Activated naive CD8-positive, alpha-beta T cell (primary cell): ENCODE measurements at regions not wholly inside any gene's neighbourhood (a gene's known extent, or its start where the extent isn't known, plus 50 kb on each side); places are given as distances from the start of the nearest gene placed in this dataset.

ENCODE experiments used
- H3K27ac Mint-ChIP-seq: one replicate; pipeline ENCODE4 v1.8.0; 2021; ENCODE audit warnings: mixed read lengths
- H3K27me3 Mint-ChIP-seq: one replicate; pipeline ENCODE4 v1.8.0; 2021; ENCODE audit warnings: mixed read lengths
- H3K36me3 Mint-ChIP-seq: one replicate; pipeline ENCODE4 v1.8.0; 2021; ENCODE audit warnings: mixed read lengths
- H3K4me1 Mint-ChIP-seq: one replicate; pipeline ENCODE4 v1.8.0; 2021; ENCODE audit warnings: low read depth, mixed read lengths
- H3K4me3 Mint-ChIP-seq: one replicate; pipeline ENCODE4 v1.8.0; 2021; ENCODE audit warnings: mild to moderate bottlenecking, mixed read lengths
- H3K9me3 Mint-ChIP-seq: one replicate; pipeline ENCODE4 v1.8.0; 2021; ENCODE audit warnings: low read depth, mixed read lengths

DNA sequence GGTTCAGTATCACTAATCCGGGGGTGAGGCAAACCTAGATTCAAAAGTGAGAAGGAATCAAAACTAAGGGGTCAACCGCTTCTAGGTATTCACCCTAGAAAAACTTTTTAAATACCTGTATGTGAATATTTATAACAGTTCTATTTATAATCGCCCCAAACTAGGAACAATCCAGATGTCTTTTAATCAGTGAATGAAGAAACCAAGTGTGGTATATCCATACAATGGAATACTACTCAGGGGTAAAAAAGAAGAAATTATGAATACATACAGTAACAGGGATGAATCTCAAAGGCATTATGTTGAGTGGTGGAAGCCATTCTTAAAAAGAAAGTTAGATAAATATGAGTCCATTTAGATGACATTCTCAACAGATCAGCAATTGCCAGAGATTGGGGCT lies 178.0 kb upstream of the BLID start:
- no peaks in the 10 kb centered on the region for H3K4me1 Mint-ChIP-seq
- no peak overlapping the region for H3K27ac Mint-ChIP-seq
- peaks cover 13% of the 10 kb centered on the region for H3K9me3 Mint-ChIP-seq
- peaks cover 3% of the 10 kb centered on the region for H3K27me3 Mint-ChIP-seq
- no peak overlapping the region for H3K4me3 Mint-ChIP-seq
- no peaks in the 10 kb centered on the region for H3K36me3 Mint-ChIP-seq

DNA sequence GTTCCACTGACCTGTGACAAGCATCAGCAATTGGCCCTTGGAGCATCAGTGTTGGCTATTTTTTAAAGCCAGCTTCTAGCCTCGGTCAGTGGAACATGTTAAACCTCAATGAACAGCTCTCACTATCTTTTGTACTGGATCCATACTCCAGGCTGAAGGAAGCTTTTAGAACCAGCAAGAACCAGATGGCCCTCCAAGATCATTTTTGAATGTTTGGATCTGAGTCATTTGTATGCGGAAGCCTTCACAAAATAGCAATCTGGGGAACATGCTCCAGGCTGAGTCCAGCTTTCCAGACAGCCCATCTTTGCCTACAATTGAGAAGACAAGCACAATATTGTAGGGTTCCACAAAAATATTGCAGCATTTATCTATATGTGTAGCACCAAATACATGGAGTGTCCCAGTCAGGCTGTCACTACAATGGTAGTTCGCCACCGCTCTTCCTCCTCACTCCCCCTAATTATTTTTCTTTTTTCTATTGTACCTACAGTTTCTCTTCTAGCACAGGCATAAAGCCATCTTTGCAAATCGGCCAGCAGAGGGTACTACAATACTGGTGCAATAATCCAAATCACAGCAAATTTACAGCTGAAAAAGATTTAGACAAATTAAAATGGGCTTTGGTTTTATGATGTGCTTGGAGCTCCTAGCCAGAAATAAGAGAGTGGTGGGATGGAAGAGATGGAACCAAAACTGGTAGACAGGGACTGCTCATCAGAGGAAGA lies 177.4 kb upstream of the BLID start:
- Mint-ChIP-seq H3K36me3 (no peaks in the 10 kb centered on the region), H3K27ac (no peak overlapping the region), H3K4me1 (no peaks in the 10 kb centered on the region), H3K27me3 (peaks cover 5% of the 10 kb centered on the region), H3K4me3 (no peak overlapping the region), H3K9me3 (peaks cover 10% of the 10 kb centered on the region)

DNA sequence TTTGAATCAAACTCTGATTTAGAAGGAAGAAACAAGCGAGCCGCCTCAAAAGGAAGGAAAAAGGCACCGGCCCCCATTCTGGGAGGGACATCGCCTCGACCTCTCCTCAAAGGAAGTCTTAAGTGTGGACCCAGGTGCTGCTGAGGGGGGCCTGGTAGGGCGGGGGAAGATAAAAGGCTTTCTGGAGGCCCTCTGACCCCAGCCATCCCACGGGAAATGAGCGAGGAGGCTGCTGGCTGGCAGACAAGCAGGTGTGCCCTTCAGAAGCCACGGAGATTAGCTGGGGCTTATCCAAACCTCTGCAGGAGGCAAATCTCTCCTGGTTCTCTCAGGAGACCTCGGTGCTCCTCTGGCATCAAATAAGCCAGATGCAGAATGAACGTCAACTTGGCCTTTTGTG lies 171.4 kb upstream of the BLID start:
- Mint-ChIP-seq H3K4me3 (no peak overlapping the region), H3K36me3 (no peaks in the 10 kb centered on the region), H3K9me3 (no peaks in the 10 kb centered on the region), H3K27ac (no peak overlapping the region), H3K4me1 (no peaks in the 10 kb centered on the region), H3K27me3 (peaks cover 4% of the 10 kb centered on the region)

GRCh38 chr11:122285070-122285988 lies 169.3 kb upstream of the BLID start:
- no peaks in the 10 kb centered on the region for H3K9me3 Mint-ChIP-seq
- H3K27me3 Mint-ChIP-seq, result peaks cover 4% of the 10 kb centered on the region
- H3K4me1 Mint-ChIP-seq, result no peaks in the 10 kb centered on the region
- H3K36me3 Mint-ChIP-seq, result no peaks in the 10 kb centered on the region
- no peak overlapping the region for H3K27ac Mint-ChIP-seq
- H3K4me3 Mint-ChIP-seq, result no peak overlapping the region

GRCh38 chr11:122280870-122281269 lies 164.9 kb upstream of the BLID start:
- Mint-ChIP-seq H3K9me3 (no peaks in the 10 kb centered on the region), H3K27me3 (peaks cover 6% of the 10 kb centered on the region), H3K36me3 (no peaks in the 10 kb centered on the region), H3K4me3 (no peak overlapping the region), H3K4me1 (no peaks in the 10 kb centered on the region), H3K27ac (no peak overlapping the region)

DNA sequence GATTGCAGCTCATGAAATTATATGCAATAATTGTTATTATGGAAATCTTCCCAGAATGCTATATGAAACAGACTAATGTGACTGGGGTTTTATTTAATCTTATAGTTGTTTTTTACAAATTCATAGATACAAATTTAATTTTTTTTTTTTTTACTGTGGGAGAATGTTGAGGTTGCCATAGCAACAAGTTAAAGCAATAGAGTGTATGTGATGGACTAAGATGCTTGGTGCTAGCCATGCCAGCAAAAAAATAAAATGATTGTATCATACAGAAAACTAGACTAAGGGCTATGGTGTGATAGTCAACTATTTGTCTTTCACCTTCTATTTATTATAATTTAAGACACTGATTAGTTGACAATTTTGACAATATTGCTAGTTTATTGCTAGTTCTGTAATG lies 163.2 kb upstream of the BLID start:
- Mint-ChIP-seq H3K4me1 (no peaks in the 10 kb centered on the region), H3K4me3 (no peak overlapping the region), H3K36me3 (no peaks in the 10 kb centered on the region), H3K9me3 (no peaks in the 10 kb centered on the region), H3K27ac (no peak overlapping the region), H3K27me3 (peaks cover 8% of the 10 kb centered on the region)

DNA sequence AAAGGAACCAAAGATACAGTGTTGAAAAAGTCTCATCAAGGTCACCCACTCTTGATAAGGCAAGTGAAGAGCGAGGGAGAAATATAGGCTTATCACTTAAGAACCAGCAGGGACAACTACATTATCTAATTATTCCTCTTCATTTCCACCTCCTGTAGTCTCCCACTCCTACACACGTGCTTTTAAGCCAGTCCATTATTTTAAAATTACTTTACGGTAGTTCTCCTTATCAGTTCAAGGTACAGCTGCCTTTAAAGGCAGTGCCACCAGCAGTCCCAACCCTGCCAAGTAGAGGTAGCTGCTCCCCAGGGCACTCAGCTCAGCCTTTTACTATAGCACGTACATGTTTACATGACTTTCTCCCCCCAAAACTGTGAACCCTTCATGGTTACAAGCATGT lies 161.5 kb upstream of the BLID start:
- no peak overlapping the region for H3K4me3 Mint-ChIP-seq
- peaks cover 8% of the 10 kb centered on the region for H3K27me3 Mint-ChIP-seq
- H3K9me3 Mint-ChIP-seq, result no peaks in the 10 kb centered on the region
- no peaks in the 10 kb centered on the region for H3K36me3 Mint-ChIP-seq
- H3K4me1 Mint-ChIP-seq, result no peaks in the 10 kb centered on the region
- H3K27ac Mint-ChIP-seq, result no peak overlapping the region

- H3K27me3 Mint-ChIP-seq, result peaks cover 8% of the 10 kb centered on the region
- no peaks in the 10 kb centered on the region for H3K4me1 Mint-ChIP-seq
- no peaks in the 10 kb centered on the region for H3K9me3 Mint-ChIP-seq
- H3K27ac Mint-ChIP-seq, result no peak overlapping the region
- no peaks in the 10 kb centered on the region for H3K36me3 Mint-ChIP-seq
- H3K4me3 Mint-ChIP-seq, result no peak overlapping the region
Measured at GRCh38 chr11:122276221-122276620, 160.2 kb upstream of the BLID start.

GRCh38 chr11:122275508-122275907 lies 159.5 kb upstream of the BLID start:
- H3K9me3 Mint-ChIP-seq, result no peaks in the 10 kb centered on the region
- no peaks in the 10 kb centered on the region for H3K36me3 Mint-ChIP-seq
- H3K4me3 Mint-ChIP-seq, result no peak overlapping the region
- H3K27me3 Mint-ChIP-seq, result peaks cover 8% of the 10 kb centered on the region
- no peak overlapping the region for H3K27ac Mint-ChIP-seq
- H3K4me1 Mint-ChIP-seq, result no peaks in the 10 kb centered on the region

DNA sequence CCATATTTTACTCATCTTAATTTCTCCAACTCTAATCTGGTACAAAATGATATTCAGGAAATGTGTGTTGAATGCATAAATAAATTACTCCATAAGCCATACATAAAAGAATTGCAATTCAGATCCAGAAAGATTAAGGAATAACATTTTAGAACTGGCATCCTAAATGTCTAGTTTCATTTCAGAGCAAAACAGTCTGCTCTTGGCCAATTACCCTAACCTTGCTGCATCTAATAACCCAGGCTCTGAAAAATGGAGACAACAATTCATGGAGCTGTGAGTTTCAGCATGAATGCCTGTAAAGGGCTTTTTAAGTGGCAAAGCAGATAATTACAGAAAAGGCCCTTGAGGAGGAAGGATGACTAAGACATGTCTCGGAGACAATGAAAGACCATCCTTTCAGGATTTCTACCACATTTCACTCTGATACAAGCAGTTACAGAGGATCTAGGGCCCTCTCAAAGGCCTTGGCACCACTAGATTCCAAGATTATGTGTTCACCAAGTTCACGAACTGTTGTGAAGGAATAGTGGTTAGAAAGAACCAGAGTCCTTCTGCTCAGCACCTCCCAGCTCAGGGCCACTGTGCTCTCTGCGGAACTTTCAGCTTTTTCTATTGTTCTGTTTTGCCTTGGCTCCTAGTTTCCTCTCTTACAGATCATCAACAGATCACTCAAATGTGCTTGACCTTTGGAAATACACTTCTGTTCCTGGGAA lies 157.6 kb upstream of the BLID start:
- Mint-ChIP-seq H3K27me3 (peaks cover 6% of the 10 kb centered on the region), H3K36me3 (no peaks in the 10 kb centered on the region), H3K27ac (no peak overlapping the region), H3K9me3 (no peaks in the 10 kb centered on the region), H3K4me3 (no peak overlapping the region), H3K4me1 (no peaks in the 10 kb centered on the region)

- H3K27ac Mint-ChIP-seq, result no peak overlapping the region
- no peaks in the 10 kb centered on the region for H3K36me3 Mint-ChIP-seq
- peaks cover 4% of the 10 kb centered on the region for H3K27me3 Mint-ChIP-seq
- no peak overlapping the region for H3K4me3 Mint-ChIP-seq
- H3K4me1 Mint-ChIP-seq, result no peaks in the 10 kb centered on the region
- no peaks in the 10 kb centered on the region for H3K9me3 Mint-ChIP-seq
Measured at GRCh38 chr11:122271745-122272144, 155.7 kb upstream of the BLID start.

DNA sequence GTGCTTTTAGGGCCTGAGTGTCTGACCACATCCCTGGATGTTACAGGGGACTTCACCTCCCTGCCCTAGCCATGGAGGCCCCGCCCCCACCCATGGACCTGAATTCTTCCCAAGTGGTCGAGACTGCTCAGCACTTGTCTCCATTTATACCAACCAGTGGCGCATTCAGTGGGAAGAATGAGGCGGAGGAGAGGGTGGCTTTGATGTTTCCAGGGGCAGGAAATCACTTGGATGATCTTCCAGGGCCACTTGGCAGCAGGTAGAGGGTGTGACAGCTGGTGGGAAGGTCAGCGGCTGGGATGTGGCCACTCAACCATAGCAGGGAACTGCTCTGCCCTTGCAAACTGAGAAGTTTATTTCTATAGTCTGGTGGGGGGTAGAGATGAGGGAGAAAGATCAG lies 155.1 kb upstream of the BLID start:
- H3K27me3 Mint-ChIP-seq, result peaks cover 4% of the 10 kb centered on the region
- no peaks in the 10 kb centered on the region for H3K36me3 Mint-ChIP-seq
- H3K4me3 Mint-ChIP-seq, result no peak overlapping the region

GRCh38 chr11:122270535-122270934 lies 154.5 kb upstream of the BLID start:
- no peaks in the 10 kb centered on the region for H3K36me3 Mint-ChIP-seq
- peaks cover 4% of the 10 kb centered on the region for H3K27me3 Mint-ChIP-seq
- no peak overlapping the region for H3K27ac Mint-ChIP-seq
- no peaks in the 10 kb centered on the region for H3K4me1 Mint-ChIP-seq
- no peaks in the 10 kb centered on the region for H3K9me3 Mint-ChIP-seq
- no peak overlapping the region for H3K4me3 Mint-ChIP-seq

More for the DNA sequence above, 155.1 kb upstream of the BLID start:
- H3K27ac Mint-ChIP-seq, result no peak overlapping the region
- H3K4me1 Mint-ChIP-seq, result no peaks in the 10 kb centered on the region
- no peaks in the 10 kb centered on the region for H3K9me3 Mint-ChIP-seq

DNA sequence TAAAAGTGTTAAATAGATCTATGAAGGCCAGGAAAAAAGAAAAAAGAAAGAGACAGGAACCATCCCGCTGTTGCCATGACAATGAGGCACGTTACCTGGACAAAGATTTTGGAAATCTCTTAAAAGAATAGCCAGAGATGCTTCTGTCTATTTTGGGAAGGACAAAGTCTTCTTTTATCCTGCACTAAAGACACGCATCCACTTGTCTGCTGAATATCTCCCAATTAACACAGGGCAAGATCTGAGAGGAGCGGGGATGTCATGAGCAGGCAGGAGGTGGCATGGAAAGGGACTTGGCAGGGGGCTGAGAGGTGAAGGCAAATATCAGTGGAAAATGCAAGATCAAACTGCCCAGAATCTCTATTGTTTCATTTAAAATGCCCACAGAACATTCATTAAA lies 153.8 kb upstream of the BLID start:
- Mint-ChIP-seq H3K27ac (no peak overlapping the region), H3K36me3 (no peaks in the 10 kb centered on the region), H3K4me3 (no peak overlapping the region), H3K9me3 (no peaks in the 10 kb centered on the region), H3K4me1 (no peaks in the 10 kb centered on the region), H3K27me3 (peaks cover 4% of the 10 kb centered on the region)

DNA sequence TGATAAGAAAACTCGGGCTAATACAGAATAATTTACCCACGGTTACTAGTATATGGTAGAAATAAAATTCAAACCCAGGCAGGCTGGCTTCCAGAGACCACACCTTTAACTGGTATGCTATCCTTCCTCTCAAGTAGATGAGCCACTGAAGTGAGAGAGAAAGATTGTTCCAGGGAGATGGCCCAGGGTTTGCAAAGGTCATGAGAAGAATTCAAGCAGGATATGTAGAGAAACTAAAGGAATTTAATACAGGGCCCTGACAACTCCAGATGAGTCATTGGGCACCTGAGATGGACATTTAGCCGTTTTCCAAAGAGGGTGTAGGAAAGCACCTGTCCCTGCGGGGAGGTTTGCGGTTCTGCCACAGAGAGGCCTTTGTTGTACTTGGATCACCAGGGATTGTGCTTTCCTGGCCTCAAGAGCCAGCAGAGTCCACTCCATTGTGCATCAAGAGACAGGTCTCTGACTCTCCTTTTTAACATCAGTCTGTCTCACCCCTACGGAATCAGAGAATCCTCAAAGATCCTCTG lies 152.7 kb upstream of the BLID start:
- Mint-ChIP-seq H3K9me3 (no peaks in the 10 kb centered on the region), H3K27me3 (peaks cover 2% of the 10 kb centered on the region), H3K4me1 (no peaks in the 10 kb centered on the region)

More for the DNA sequence above, 152.7 kb upstream of the BLID start:
- Mint-ChIP-seq H3K36me3 (no peaks in the 10 kb centered on the region), H3K27ac (no peak overlapping the region), H3K4me3 (no peak overlapping the region)
